ENCODE measurements at regions not wholly inside any gene's neighbourhood (a gene's known extent, or its start where the extent isn't known, plus 50 kb on each side); places are given as distances from the start of the nearest gene placed in this dataset.

DNA sequence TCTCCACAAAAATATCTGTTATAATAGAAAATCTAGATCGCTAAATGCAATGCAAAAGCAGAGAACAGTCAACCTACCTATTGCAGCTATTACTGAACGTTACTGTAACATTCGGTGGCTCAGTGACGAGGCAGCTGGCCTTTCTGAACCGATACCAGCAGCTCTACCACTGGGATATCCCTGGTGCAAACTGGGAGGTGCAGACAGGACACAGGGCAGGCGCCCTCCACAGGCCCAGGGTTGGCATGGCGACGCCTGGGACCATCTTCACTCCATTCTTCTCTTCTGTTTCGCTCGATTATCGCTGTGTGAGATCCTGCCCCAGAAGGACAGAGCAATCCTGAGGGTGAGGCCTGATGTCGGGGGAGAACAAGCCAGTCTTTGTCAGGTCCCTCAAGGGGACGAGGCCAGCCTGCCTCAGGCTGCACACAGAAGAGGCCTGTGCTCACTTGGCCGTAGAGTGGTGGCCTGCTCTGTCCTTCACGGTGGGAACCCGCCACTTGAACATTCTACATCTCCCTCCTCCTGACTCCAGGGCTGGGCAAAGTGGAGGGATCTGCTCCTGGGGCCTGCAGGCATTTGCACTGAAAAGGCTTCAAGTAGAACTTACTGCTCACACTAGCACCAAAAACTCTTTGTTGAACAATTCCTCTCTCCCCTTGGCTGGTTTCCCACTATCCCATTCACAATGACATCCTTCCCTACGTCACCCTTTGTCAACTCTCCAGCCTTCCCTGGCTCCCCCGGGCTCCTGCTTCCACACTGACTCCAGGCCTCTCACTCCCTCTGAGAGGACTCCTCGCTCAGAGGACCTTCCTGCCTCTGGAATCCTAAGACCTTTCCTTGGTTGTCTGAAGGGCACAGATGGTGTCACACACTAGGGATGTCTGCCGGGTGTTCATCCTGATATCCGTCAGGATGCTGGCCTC, 49.7 kb downstream of the CYRIA start:
- DNase-seq (ENCODE audit: low spot score), result no peak

DNA sequence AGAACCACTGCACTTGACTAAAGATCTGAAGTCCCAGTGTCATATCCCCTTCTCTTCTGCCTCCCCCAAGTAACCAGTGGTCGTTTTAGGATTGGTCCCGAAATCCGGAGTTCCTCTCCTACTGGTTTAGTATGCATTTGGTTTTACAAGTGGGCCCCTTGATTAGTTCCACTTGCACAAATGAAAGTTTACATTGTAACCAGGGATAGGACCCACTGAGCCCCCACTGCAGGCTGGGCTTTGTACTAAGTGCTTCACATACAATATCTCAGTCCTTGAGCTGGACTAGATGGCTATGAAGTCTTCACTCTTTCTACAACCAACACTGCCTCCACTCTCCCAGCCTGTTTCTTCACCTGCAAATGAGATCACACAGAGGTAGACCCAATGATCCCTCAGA, 50.4 kb downstream of the CYRIA start:
- no peak for DNase-seq (ENCODE audit: low spot score)

DNA sequence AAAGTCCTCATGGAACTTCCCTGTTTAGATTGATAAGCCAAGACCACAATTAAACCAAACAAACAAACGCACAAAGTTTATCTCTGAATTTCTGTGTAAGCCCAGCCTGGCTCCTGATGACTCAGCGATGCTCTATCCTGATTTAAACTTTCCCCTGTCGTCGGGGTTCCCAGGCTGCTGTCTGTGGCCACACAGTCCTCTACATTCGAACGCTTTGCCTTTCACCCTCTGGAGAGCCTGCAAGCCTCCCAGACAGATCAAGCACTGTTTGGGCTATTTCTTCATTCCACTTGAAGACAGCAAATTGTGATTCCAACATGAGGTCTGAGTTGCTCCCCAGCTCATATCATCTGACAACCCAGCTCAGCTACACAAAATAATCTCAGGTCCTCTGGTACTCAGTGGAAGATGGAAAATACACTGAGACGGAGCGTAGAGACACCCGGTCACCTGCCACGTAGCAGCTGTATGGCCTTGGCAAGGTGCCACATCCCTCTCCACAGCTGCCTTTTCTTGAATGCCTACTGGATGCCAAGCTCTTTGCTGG, 51.2 kb downstream of the CYRIA start:
- DNase-seq (ENCODE audit: low spot score), result no peak

DNA sequence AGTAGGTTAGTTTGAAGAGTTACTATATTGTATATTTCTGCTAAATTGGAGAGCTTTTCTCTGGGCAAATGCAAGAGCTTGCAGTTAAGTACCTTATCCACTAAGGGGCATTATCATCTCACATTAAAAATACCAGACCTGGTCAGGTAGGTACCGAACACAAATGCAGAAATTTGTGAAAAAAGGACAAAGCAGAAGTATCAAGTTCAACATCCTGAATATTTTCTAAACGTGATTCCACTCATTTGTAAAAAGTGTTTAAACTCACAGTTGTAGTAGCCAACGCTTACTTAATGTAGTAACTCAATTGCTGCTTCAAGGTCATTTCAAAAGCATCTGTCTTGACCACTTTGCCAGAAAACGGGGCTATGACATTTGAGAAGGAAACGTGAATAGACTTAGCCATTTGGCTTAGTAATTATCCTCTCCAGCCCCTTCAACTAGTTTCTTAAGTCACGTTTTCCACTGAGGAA, 52.1 kb downstream of the CYRIA start:
- peak; percentile 20 for DNase-seq (ENCODE audit: low spot score)

DNA sequence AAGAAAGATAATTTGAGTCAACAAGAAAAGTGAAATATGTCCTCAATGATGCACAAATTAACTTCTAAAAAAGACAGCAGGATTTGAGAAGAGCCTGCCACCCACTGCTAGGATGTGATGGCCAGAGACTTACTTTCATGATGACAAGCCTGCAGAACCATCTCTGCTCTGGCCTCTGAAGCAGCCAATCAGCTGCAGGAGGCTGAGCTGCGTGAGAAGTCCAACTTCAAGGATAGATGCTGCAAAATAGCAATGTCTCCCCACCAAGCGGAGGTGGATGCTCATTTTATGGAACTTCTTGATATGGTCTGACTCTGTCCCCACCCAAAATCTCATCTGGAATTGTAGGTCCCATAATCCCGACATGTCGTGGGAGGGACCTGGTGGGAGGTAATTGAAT, 53.1 kb downstream of the CYRIA start:
- no peak for DNase-seq (ENCODE audit: low spot score)

DNA sequence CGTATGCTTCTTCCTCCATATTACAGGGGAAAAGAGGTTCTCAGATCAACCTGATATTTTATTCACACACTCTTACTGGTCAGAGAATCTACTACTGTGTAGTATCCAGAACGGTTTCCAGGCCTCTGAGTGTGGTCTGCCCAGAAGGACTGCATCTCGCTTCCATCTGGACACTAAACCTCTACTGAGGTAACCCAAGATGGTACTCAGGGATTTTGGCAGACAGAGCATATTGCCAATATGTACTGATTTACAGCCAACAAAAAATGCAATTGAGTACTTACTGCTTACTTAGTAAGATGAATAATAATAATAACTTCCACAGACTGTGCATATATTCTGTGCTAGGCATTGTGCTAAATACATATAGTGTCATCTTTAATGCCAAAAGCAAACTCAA, 55.8 kb downstream of the CYRIA start:
- no peak for DNase-seq (ENCODE audit: low spot score)

DNA sequence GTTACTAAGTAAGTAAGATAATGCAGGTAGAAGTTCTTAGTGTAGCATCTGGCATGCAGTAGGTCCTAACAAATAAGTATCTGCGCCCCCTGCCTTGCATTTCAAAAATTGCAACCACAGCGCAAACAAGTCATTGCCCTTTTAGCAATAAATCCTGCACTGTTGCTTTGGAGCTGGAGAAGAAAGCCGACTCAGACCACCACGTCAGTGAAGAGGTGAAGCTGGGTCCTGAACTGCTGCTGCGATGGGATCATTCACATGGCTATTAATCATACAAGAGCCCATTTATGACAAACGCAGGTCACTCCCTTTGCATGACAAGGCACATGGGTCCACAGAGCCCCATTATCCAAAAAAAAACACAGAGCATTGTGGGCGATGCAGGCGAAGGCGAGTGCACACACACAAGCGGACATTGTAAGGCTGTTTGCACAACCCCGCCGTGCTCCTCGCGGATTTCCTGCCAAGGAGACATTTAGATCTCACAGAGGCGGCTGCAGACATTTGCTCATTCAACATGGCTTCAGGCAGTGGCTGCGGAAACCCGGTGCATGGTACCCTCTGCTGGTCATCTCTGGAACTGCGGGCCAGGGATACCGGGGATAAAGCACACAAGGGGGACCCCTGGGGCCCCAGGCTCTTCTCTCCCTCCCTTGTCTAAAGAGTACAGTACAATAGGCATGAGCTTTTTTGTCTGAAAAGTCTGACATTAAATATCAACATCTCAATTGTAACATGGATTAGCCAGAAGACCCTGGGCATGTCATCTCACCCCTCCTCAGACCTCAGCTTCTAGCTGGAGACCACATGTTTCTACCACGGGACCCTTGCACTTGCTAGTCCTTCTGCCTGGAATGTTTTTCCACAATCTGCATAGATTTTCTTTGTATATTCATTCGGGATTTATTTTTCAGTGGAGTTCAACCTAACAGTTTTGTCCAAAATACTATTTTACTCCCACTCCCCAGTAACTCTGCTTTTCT, 56.7 kb downstream of the CYRIA start:
- peak; percentile 88 for DNase-seq (ENCODE audit: low spot score)

DNA sequence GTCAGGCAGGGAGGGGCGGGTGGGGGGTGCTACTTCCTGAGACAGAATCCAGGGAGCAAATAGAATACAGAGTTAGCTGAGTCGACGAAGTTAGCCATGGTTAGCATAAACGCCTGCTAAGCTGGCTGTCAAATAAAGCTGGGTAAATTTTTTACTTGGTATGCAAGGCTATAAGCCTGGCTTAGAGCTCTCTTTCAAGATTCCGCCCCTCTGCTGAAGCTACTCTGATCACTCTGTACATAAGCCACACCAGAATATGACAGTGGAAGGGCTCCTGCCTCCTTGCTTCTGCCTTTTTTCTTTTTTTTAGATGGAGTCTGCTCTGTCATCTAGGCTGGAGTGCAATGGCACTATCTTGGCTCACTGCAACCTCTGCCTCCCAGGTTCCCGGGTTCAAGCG, 58.3 kb downstream of the CYRIA start:
- DNase-seq (ENCODE audit: low spot score), result no peak

DNA sequence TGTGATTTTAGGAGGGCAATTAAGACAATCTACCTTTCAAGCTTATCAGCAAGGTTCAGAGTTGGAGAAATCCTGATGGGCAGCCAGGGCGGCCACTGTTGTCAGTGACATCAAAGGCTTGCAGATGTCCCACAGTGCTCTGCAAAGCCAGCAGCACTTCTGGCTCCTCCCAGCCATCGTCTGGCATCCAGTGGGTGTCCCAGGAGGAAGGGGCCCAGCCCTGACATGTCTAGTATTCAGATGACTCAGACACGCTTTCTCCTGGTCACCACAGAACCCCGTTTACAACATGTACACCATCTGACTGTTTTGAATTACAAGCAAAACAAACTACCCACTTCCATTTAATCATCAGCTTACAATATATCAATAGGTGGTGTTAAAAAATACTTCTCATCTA, 61.4 kb downstream of the CYRIA start:
- no peak for DNase-seq (ENCODE audit: low spot score)

DNA sequence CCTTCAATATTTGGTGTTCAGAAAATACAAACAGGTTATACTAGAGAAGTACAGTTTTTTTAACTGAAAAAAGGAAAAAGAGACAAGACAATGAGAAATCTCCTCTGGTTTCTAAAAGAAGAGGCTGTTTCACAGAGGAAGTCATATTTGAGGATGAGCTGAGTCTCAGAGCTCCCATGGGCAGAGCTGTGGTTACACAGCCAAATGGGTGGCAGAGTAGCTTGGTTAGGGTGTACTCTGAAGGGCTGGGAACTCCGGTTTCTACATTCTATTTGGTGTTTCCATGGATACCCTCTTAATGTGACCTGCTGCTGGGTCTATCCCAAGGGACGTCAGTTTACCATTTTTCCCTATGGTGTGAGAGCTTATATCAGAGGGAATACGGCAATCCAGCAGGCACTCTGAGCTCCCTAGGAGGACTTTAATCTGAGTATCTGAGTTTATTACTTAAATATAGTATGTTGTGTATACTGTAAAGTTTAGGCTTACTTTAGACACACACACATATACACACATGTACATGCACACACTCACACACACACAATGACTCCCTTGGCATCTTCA, 74.2 kb downstream of the CYRIA start:
- DNase-seq (ENCODE audit: low spot score), result no peak

DNA sequence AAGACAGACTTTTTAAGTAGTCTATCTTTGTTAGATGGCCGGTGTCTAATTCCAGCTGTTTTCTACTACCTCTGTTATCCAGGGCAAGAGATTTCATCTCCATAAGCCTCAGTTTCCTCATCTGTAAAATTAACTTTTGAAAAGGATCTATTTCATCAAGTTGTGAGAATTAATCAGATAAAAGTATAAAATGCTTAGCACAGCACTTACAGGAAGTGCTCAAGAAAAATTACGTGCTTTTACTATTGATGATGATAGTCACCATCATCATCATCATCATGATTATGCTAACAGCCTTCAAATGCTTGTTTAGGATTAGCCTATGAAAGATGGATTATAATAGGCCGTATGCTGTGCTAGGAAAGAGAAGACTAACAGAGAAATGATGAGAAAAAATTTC, 76.2 kb downstream of the CYRIA start:
- DNase-seq (ENCODE audit: low spot score), result no peak

DNA sequence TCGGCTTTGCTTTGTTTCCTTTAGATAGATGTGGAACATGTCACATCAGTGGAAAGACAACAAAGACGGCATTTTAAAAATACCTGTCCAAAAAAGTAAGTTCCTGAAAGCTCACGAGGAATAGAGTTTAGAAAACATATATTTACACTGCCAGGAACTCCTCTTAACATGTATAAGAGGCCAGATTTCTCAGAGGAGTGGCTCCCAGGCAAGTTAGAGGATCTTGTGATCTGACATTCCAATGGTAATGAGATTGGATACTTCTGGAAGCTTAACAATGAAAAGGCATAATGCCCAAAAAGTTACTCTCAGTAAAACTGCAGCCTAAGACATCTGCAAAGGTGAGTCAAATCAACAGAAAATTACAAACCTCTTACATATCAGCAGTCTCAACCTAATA, 77.1 kb downstream of the CYRIA start:
- DNase-seq (ENCODE audit: low spot score), result no peak

DNA sequence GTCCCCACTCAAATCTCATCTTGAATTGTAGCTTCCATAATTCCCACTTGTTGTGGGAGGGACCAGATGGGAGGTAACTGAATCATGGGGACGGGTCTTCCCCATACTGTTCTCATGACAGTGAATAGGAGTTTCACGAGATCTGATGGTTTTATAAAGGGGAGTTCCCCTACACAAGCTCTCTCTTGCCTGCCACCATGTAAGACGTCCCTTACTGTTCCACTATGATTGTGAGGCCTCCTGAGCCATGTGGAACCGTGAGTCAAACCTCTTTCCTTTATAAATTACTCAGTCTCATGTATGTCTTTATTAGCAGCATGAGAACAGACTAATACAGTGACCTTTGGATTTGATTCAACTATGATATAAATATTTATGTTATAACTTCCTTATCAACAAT, 78.0 kb downstream of the CYRIA start:
- no peak for DNase-seq (ENCODE audit: low spot score)

DNA sequence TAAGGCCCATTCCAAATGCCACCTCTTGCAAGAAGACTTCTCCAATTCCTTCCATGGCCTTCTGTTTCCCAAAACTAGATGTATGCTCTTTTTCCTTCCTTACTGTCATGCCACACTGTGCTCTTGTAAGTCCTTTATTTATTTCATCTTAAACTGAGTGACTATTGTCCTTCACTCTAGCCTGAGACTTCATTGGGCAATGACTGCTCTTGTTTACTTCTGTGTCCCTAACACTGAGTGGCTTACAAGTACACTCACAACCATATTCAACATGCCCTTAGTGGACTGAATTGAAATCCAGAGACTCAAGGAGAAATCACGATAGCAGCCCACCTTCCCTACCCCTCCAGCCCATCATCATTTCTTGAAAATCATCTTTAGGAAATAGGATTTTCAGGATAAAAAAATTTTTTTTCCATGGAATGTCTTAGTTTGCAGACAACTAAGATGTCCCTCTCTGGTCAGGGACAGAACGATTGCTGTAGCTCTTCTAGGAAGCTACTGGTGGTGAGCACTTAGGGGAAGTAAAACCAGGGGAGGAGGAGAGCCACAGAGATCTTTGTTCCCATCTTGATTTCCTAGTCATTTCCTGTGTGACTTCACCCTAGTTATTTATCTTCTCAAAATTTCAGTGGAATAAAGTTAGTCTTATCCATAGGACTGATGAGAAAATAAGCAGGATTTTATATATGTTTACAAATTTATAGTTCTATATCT, 80.7 kb downstream of the CYRIA start:
- DNase-seq (ENCODE audit: low spot score), result no peak

DNA sequence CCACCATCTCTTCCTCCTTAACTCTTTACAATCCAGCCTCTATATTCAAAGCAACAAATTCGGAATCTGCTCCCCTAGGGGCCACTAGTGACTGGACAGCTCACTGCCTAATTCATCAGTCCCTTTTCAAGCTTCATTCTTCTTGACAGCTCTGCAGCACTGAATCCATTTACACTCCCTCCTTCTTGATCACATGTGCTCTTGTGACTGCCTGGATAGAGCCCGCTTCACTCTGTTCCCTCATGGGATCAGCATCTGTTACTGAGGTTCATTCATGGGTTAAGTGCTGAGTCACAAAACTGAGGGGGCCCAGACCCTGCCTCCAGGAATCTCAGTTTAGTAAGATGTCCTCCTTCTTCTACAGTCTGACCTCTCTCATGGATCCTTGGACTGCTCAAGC, 81.5 kb downstream of the CYRIA start:
- no peak for DNase-seq (ENCODE audit: low spot score)

DNA sequence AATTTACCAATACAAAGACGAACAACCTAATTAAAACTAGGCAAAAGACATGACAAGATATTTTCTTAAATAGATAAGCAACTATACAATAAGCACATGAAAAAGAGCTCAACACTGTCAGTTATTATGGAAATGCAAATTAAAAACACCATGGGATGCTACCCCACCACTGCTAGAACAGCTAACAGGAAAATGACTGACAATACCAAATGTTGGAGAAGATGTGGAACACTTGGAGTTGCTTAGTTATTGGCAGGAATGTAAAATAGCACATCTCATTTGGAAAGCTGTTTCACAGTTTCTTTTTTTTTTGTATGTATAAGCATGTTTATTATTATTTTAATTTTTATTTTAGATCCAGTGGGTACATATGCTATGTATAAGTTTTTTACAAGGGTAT, 84.4 kb downstream of the CYRIA start:
- DNase-seq (ENCODE audit: low spot score), result no peak

DNA sequence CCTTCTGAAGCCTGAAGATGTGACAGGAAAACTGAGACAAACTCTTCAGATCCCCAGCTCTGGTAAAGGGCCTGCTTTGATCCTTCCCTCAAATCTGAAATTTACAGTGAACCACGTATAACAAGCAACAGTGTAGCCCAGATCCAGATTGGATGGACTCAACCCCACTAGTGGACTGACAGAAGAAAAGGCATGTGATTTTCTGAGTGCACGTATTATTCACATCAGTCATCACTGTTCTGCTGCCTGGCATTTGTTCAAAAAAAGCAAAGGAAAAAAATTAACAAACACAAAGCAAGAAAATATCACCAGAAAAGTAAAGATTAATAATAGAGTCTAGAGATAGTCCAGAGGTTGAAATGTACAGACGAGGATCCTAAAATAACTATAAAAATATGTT, 87.6 kb downstream of the CYRIA start:
- no peak for DNase-seq (ENCODE audit: low spot score)

DNA sequence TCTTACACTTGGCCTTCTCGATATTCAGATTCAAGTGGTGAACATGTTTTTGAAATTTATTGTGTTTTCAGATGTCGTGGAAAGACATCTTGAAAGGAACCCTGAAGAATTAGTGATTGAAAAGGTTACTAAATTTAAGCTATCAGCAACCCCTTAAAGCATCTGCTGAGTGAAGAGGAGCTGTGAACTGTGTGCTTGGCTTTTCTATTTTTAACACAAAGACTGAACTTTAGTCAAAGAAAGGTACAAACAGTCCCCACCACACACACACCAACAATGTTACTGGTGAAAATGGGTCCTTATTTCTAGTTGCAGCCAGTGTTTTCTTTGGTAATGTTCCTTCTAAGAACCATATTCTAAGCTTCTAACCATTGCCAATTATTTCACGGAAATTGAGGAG, 95.1 kb downstream of the CYRIA start:
- no peak for DNase-seq (ENCODE audit: low spot score)

DNA sequence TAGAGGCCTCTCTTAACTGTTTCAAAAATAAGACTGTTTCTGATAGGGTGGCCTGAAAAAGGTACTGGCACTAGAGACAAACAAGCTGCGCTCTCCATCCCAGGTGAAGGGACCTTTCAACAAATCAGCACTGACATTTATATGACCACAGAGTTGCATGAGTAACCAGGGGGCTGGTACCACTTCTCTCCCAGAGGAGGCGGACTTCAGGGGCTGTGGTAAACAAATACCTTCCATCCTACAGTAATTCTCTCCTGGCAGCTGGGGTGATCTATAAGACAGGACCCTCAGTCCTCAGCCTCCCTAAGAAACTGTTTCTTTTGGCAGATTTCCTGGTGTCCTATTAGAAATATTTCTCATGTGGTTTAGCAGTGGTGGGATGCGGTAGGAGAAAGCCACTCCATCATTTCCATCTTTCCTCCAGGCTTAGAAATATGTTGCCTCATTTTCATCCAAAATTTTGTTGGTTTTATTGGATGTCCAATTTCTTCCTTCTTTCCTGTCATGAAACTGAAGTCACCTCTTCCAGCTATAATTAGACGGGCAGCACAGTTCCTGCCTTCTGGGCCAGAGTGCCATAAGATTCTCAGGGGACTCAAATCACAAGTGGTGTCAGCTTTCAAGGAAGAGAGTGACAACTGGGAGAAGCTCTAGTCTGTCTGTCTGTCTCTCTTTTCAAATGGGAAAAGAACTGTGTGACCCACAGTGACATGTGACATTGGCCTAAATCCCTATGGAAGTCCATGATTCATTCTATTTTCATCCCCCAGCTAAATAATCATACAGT, 96.4 kb downstream of the CYRIA start:
- DNase-seq (ENCODE audit: low spot score), result no peak

DNA sequence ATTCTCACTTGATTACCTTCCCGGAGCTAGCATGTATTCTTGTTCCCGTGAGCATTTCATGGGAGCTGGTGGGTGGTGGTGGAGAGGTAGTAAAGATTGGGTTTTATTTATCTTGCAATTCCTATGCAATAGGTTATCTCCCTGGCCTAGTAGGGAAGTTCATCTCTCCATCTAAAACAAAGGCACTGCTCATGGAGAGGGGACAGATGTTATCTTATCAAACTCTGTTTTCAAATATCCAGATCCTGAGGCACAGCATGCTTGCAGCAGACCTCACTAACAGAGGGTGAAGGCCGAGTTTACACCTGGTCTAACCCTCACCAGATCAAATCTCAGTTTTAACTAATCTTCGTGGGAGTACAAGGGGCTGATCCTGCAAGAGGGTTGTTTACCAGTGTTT, 98.9 kb downstream of the CYRIA start:
- no peak for DNase-seq (ENCODE audit: low spot score)

DNA sequence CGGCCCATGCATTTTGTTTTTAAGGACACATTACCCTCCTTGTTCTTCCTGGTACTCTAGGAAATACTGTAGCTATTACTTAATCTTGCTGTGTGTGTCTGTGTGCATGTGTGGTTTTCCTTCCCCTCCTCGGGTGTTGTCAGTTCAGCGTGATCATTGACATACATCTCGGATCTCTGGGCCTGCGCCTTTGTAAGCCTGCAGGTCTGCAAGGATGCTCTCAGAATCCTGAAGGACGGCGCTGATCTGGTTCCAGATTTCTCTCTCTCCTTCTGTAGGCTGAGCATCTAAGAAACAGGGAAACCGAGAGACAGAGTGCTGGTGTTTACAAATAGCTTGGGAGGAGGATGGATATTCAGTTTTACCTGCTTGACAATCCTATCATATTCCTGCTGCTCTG, 100.2 kb downstream of the CYRIA start:
- no peak for DNase-seq (ENCODE audit: low spot score)
